Trophoblast cell (in vitro differentiated cells and primary cell): ENCODE measurements at regions not wholly inside any gene's neighbourhood (a gene's known extent, or its start where the extent isn't known, plus 50 kb on each side); places are given as distances from the start of the nearest gene placed in this dataset.

Experiments
- DNase-seq, 2 donors: peaks; one replicate each; pipeline ENCODE4 v3.0.0-alpha.2; 2016
- H2AFZ ChIP-seq: 2 replicates; pipeline ENCODE4 v1.6.1; 2013; ENCODE audit warnings: low read length, moderate library complexity, mild to moderate bottlenecking; ENCODE audit not compliant: insufficient read depth, poor library complexity
- H2AK5ac ChIP-seq: 2 replicates; pipeline ENCODE4 v1.6.1; 2013; ENCODE audit warnings: mild to moderate bottlenecking, low read length
- H2BK120ac ChIP-seq: 2 replicates; pipeline ENCODE4 v1.6.1; 2013; ENCODE audit warnings: low read length, mild to moderate bottlenecking, moderate library complexity; ENCODE audit not compliant: insufficient read depth, poor library complexity
- H2BK12ac ChIP-seq: 2 replicates; pipeline ENCODE4 v1.6.1; 2013; ENCODE audit warnings: mild to moderate bottlenecking, low read length, moderate library complexity
- H2BK5ac ChIP-seq: 2 replicates; pipeline ENCODE4 v1.6.1; 2013; ENCODE audit warnings: low read length, low read depth, moderate library complexity, mild to moderate bottlenecking; ENCODE audit not compliant: poor library complexity
- H3K14ac ChIP-seq: 2 replicates; pipeline ENCODE4 v1.6.1; 2013; ENCODE audit warnings: mild to moderate bottlenecking, low read length
- H3K18ac ChIP-seq: 2 replicates; pipeline ENCODE4 v1.6.1; 2013; ENCODE audit warnings: mild to moderate bottlenecking, low read length
- H3K23ac ChIP-seq: 2 replicates; pipeline ENCODE4 v1.6.1; 2013; ENCODE audit warnings: low read length
- H3K27ac ChIP-seq: 2 replicates; pipeline ENCODE4 v1.5.1; 2013; ENCODE audit warnings: low read depth, mild to moderate bottlenecking, inconsistent platforms, low read length, moderate library complexity
- H3K27me3 ChIP-seq: 2 replicates; pipeline ENCODE4 v1.6.1; 2013; ENCODE audit warnings: inconsistent platforms, mild to moderate bottlenecking, low read length, moderate library complexity; ENCODE audit not compliant: insufficient read depth
- H3K36me3 ChIP-seq, 2 experiments: 1 replicate in 1 of 2; 2 replicates in 1 of 2; pipeline ENCODE4 v1.6.1; 2013; ENCODE audit warnings: low read length in 2 of 2, mild to moderate bottlenecking in 2 of 2, moderate library complexity in 1 of 2; ENCODE audit not compliant: insufficient read depth in 2 of 2, control insufficient read depth in 1 of 2
- H3K4ac ChIP-seq: 2 replicates; pipeline ENCODE4 v1.6.1; 2013; ENCODE audit warnings: low read depth, mild to moderate bottlenecking, low read length, moderate library complexity
- H3K4me1 ChIP-seq, 2 experiments: 1 replicate in 1 of 2; 2 replicates in 1 of 2; pipeline ENCODE4 v1.6.1; 2013; ENCODE audit warnings: low read length in 2 of 2, mild to moderate bottlenecking in 2 of 2, moderate library complexity in 1 of 2; ENCODE audit not compliant: insufficient read depth in 2 of 2, control insufficient read depth in 1 of 2
- H3K4me2 ChIP-seq: 2 replicates; pipeline ENCODE4 v1.6.1; 2013; ENCODE audit warnings: inconsistent platforms, mild to moderate bottlenecking, low read length, moderate library complexity
- H3K4me3 ChIP-seq: 2 replicates; pipeline ENCODE4 v1.5.1; 2013; ENCODE audit warnings: mild to moderate bottlenecking, low read depth, low read length, inconsistent platforms
- H3K79me1 ChIP-seq: one replicate; pipeline ENCODE4 v1.6.1; 2013; ENCODE audit warnings: low read length
- H3K79me2 ChIP-seq: 2 replicates; pipeline ENCODE4 v1.6.1; 2013; ENCODE audit warnings: low read length, mild to moderate bottlenecking; ENCODE audit not compliant: control insufficient read depth, insufficient read depth, poor library complexity
- H3K9ac ChIP-seq: 2 replicates; pipeline ENCODE4 v1.6.1; 2013; ENCODE audit warnings: mild to moderate bottlenecking, low read length
- H3K9me3 ChIP-seq: 2 replicates; pipeline ENCODE4 v1.6.1; 2013; ENCODE audit warnings: low read depth, mild to moderate bottlenecking, control low read depth, inconsistent platforms, low read length; ENCODE audit not compliant: insufficient read depth
- H4K12ac ChIP-seq: 2 replicates; pipeline ENCODE4 v1.6.1; 2013; ENCODE audit warnings: low read depth, mild to moderate bottlenecking, low read length, moderate library complexity
- H4K8ac ChIP-seq: 2 replicates; pipeline ENCODE4 v1.6.1; 2013; ENCODE audit warnings: low read depth, mild to moderate bottlenecking, low read length, moderate library complexity
- H4K91ac ChIP-seq: one replicate; pipeline ENCODE4 v1.6.1; 2013; ENCODE audit warnings: low read depth, mild to moderate bottlenecking, low read length, moderate library complexity
- WGBS: extraction: QIAGEN DNeasy Blood & Tissue Kit; methylation state at CpG from one replicate; pipeline ENCODE4 v1.1.7; 2013; ENCODE audit warnings: missing lambda C conversion rate; ENCODE audit not compliant: insufficient read length, insufficient coverage; ENCODE audit errors: extremely low coverage; 5-methylcytosine and 5-hydroxymethylcytosine counted together

- H2BK120ac ChIP-seq: no peak overlapping the region
- no peak overlapping the region for H3K4me2 ChIP-seq
- no CpG with 5 or more reads among the region's 2 CpGs for WGBS
- H3K4me3 ChIP-seq: no peak overlapping the region
- H3K18ac ChIP-seq: no peak overlapping the region
- no peak overlapping the region for H4K91ac ChIP-seq
- peaks cover 2% of the 10 kb centered on the region for H3K9me3 ChIP-seq
- no peaks in the 10 kb centered on the region for H3K36me3 ChIP-seq
- H3K79me1 ChIP-seq: no peaks in the 10 kb centered on the region
- no peak overlapping the region for H3K23ac ChIP-seq
- no peak overlapping the region for H2BK12ac ChIP-seq
- no peak overlapping the region for H4K8ac ChIP-seq
- H3K4me1 ChIP-seq: peaks cover 0 to 2% of the 10 kb centered on the region in 2 experiments
- H3K14ac ChIP-seq: no peak overlapping the region
- no peak overlapping the region for H2AFZ ChIP-seq
- no peak overlapping the region for H3K27ac ChIP-seq
- H2BK5ac ChIP-seq: no peak overlapping the region
- DNase-seq: no peak
- no peaks in the 10 kb centered on the region for H3K79me2 ChIP-seq
- H4K12ac ChIP-seq: no peak overlapping the region
- no peaks in the 10 kb centered on the region for H3K27me3 ChIP-seq
- no peak overlapping the region for H2AK5ac ChIP-seq
- H3K4ac ChIP-seq: no peak overlapping the region
- no peak overlapping the region for H3K9ac ChIP-seq
These were observed 486.6 kb upstream of the HS6ST1 start for GRCh38 chr2:128805237-128805636.

GRCh38 chr2:128805918-128806317 lies 487.2 kb upstream of the HS6ST1 start:
- H4K8ac ChIP-seq: no peak overlapping the region
- no CpG with 5 or more reads among the region's 2 CpGs for WGBS
- no peaks in the 10 kb centered on the region for H3K79me1 ChIP-seq
- H3K27me3 ChIP-seq: no peaks in the 10 kb centered on the region
- H2BK5ac ChIP-seq: no peak overlapping the region
- H2BK120ac ChIP-seq: no peak overlapping the region
- H4K91ac ChIP-seq: no peak overlapping the region
- no peak overlapping the region for H2AK5ac ChIP-seq
- H3K18ac ChIP-seq: no peak overlapping the region
- no peak overlapping the region for H3K9ac ChIP-seq
- H3K9me3 ChIP-seq: peaks cover 2% of the 10 kb centered on the region
- H3K4me3 ChIP-seq: no peak overlapping the region
- no peak overlapping the region for H3K27ac ChIP-seq
- no peak overlapping the region for H2AFZ ChIP-seq
- no peak overlapping the region for H3K14ac ChIP-seq
- H3K4me1 ChIP-seq: peaks cover 0 to 2% of the 10 kb centered on the region in 2 experiments
- DNase-seq: no peak
- H3K36me3 ChIP-seq: no peaks in the 10 kb centered on the region
- H3K4ac ChIP-seq: no peak overlapping the region
- no peak overlapping the region for H4K12ac ChIP-seq
- no peak overlapping the region for H2BK12ac ChIP-seq
- H3K79me2 ChIP-seq: no peaks in the 10 kb centered on the region
- H3K4me2 ChIP-seq: no peak overlapping the region
- no peak overlapping the region for H3K23ac ChIP-seq

GRCh38 chr2:128807317-128807716 lies 488.6 kb upstream of the HS6ST1 start:
- no CpG with 5 or more reads among the region's 1 CpG for whole genome bisulfite sequencing
- H3K27ac ChIP-seq: no peak overlapping the region

GRCh38 chr2:128808462-128809258 lies 490.0 kb upstream of the HS6ST1 start:
- H3K9ac ChIP-seq: no peak overlapping the region
- H3K79me1 ChIP-seq: no peaks in the 10 kb centered on the region
- no peak overlapping the region for H2BK12ac ChIP-seq
- H2AFZ ChIP-seq: no peak overlapping the region
- no peaks in the 10 kb centered on the region for H3K36me3 ChIP-seq
- H4K91ac ChIP-seq: no peak overlapping the region
- no peak overlapping the region for H3K4me2 ChIP-seq
- WGBS: no CpG with 5 or more reads among the region's 5 CpGs
- no peak overlapping the region for H3K4me3 ChIP-seq
- peaks cover 2% of the 10 kb centered on the region for H3K9me3 ChIP-seq
- H3K27me3 ChIP-seq: no peaks in the 10 kb centered on the region
- no peak for DNase-seq
- H3K23ac ChIP-seq: no peak overlapping the region
- no peak overlapping the region for H2BK5ac ChIP-seq
- no peak overlapping the region for H2AK5ac ChIP-seq
- H4K12ac ChIP-seq: no peak overlapping the region
- H3K18ac ChIP-seq: no peak overlapping the region
- no peaks in the 10 kb centered on the region for H3K79me2 ChIP-seq
- H2BK120ac ChIP-seq: no peak overlapping the region
- H3K4ac ChIP-seq: no peak overlapping the region
- no peaks in the 10 kb centered on the region for H3K4me1 ChIP-seq
- no peak overlapping the region for H3K27ac ChIP-seq
- H3K14ac ChIP-seq: no peak overlapping the region
- no peak overlapping the region for H4K8ac ChIP-seq

More at GRCh38 chr2:128807317-128807716, 488.6 kb upstream of the HS6ST1 start:
- Histone ChIP-seq H3K4me1 (peaks cover 0 to 2% of the 10 kb centered on the region in 2 experiments), H3K4me3 (no peak overlapping the region), H2AK5ac (no peak overlapping the region), H4K8ac (no peak overlapping the region), H3K9ac (no peak overlapping the region), H3K4ac (no peak overlapping the region), H3K18ac (no peak overlapping the region), H2BK12ac (no peak overlapping the region), H4K91ac (no peak overlapping the region), H3K79me2 (no peaks in the 10 kb centered on the region), H3K4me2 (no peak overlapping the region), H3K23ac (no peak overlapping the region), H4K12ac (no peak overlapping the region), H2BK120ac (no peak overlapping the region), H3K9me3 (peaks cover 2% of the 10 kb centered on the region), H3K27me3 (no peaks in the 10 kb centered on the region), H2AFZ (no peak overlapping the region), H3K14ac (no peak overlapping the region), H3K79me1 (no peaks in the 10 kb centered on the region), H3K36me3 (no peaks in the 10 kb centered on the region), H2BK5ac (no peak overlapping the region)
- no peak for DNase-seq
